NB4 (cell line): ENCODE measurements at regions not wholly inside any gene's neighbourhood (a gene's known extent, or its start where the extent isn't known, plus 50 kb on each side); places are given as distances from the start of the nearest gene placed in this dataset.

ENCODE experiments used
- CTCF ChIP-seq: IDR thresholded peaks from one replicate; pipeline ENCODE4 v1.5.1; 2012; ENCODE audit warnings: low read depth, low read length
- MYC ChIP-seq: IDR thresholded peaks from 2 replicates; pipeline ENCODE4 v1.6.1; 2011; ENCODE audit warnings: low read depth, low read length
- POLR2A ChIP-seq: IDR thresholded peaks from 2 replicates; pipeline ENCODE4 v1.6.1; 2011; ENCODE audit warnings: mild to moderate bottlenecking; ENCODE audit not compliant: insufficient read length; ENCODE audit errors: extremely low read depth

GRCh38 chrX:135644624-135645023 lies 68.8 kb upstream of the CT45A1 start:
- TF ChIP-seq CTCF (no peak), MYC (no peak), POLR2A (no peak)
